ENCODE measurements at regions not wholly inside any gene's neighbourhood (a gene's known extent, or its start where the extent isn't known, plus 50 kb on each side); places are given as distances from the start of the nearest gene placed in this dataset.

- no peak for TF ChIP-seq GTF2F1 (IDR thresholded peaks at IDR 0.05; ENCODE audit: borderline replicate concordance, low read depth, low read length)
- no peak for TF ChIP-seq CBX5 (IDR thresholded peaks at IDR 0.05; ENCODE audit: low read depth, low read length)
- no peak for TF ChIP-seq TCF12 (IDR thresholded peaks at IDR 0.05; ENCODE audit: low read depth, low read length)
- TF ChIP-seq RXRA (IDR thresholded peaks at IDR 0.05; ENCODE audit: insufficient read depth, low read depth, low read length) = no peak
Measured at GRCh38 chr13:104983601-104984000, 1551.9 kb downstream of the EFNB2 start (continued).
